ENCODE measurements at regions not wholly inside any gene's neighbourhood (a gene's known extent, or its start where the extent isn't known, plus 50 kb on each side); places are given as distances from the start of the nearest gene placed in this dataset.

- DNase-seq: no peak
These were observed 87.1 kb downstream of the ACKR3 start for GRCh38 chr2:236656721-236657120.

- no peak for DNase-seq
These were observed 87.6 kb downstream of the ACKR3 start for GRCh38 chr2:236657215-236657614.

GRCh38 chr2:236657801-236658200 is 88.2 kb downstream of the ACKR3 start:
- no peak for DNase-seq

GRCh38 chr2:236658974-236659757 is 89.5 kb downstream of the ACKR3 start:
- no peak for DNase-seq

DNA sequence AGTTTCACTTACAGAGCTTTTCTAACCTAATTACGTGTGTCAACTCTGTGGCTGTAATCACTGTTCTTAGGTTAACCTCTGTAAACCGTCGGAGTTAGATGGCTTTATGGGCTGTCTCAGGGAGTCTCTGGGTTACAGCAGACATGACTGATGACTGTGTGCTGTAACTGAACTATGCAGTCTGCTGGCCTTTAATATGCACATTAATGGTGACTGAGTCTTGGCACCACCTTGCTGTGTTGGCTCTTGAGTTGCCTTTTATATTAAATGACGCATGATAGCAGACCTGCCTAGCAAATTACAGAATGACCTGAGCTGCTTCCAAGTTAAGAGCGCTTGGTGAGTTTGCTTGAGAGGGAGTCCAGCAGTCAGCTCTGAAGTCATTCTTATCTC is 90.1 kb downstream of the ACKR3 start:
- DNase-seq: no peak

DNA sequence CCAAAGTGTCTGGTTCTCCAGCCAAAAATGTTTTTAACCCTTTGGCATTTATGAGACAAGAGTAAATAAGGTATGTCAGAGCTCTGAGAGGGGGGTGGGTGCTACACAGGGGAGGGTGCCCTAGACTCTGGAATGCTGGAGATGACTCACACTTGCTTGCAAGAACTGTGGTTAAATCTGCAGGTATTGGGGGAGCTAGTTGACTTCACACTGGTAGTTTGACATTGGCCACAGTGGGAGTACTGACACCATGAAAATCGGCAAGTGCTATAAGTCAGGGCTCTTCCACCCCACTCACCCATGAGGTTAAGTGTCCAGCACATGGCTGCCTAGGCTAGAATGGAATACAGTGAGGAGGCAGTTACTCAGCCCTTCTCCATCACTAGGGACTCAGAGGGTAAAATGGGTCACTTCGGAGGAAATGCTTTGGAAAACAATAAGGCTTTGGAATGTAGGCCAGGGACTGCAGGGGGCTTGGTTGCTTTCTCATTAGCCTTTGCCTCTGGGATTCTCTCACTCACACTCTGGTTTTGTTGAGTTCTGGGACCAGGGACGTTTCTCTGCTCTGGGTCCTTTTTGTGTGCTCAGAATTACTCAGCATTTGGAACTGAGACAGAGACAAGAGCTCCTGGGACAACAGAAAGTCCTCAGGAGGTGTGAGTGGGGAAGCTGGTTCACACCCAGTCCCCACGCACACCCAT is 91.6 kb downstream of the ACKR3 start:
- no peak for DNase-seq

DNA sequence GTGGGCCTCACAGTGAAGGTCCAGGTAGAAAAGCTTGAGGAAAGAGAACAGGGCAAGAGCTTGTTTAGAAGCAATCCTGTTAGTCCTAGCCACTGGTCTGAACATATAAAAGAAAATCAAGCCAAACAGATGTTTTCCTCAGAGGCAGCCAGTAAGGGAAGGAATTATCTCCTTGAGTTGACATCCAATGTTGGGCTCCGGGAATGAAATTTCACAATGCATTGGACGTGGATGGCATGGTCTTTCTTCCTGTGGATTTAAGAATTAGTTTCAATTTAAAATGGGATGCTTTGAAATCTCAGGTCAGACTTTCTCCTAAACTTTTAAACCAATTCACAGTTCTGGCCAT is 92.1 kb downstream of the ACKR3 start:
- no peak for DNase-seq

- DNase-seq: no peak
These were observed 92.9 kb downstream of the ACKR3 start for GRCh38 chr2:236662231-236663185.

DNA sequence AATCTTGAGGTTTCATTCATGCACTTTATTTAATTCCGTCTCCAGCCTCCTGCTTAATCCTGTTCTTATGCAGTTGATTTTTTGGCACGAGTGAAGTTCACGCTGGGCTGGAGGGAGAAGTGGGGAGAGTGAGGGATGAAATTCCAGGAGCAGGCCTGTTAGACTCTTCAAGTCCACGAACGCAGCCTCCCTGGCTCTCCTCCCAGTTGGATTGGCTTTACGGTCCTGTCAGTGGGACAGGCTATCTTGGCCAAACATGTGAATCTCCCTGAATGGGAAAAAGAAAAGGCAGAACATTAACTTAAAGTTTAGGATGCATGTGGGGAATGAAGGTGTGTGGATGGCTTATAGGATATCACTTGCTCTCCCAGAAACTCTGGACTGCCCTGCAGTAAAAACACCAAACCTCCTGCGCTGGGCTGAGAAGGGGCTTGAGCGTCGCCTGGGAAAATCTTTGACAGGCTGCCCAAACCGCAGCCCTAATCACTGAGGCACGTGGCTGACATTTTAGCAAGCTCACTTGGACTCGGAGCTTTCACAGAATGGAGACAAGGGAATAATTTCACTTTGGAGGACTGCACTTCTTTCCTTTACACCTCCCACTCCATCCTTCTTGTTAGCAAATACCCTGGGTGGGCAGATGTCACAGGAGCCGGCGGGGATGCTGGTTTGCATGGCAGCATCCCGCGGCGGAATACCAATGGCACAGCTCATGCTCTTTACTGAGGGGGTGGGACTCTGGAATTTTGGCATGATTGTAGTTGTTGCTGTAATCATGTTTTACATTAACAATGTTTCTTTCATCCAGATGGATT is 93.9 kb downstream of the ACKR3 start:
- DNase-seq: no peak

DNA sequence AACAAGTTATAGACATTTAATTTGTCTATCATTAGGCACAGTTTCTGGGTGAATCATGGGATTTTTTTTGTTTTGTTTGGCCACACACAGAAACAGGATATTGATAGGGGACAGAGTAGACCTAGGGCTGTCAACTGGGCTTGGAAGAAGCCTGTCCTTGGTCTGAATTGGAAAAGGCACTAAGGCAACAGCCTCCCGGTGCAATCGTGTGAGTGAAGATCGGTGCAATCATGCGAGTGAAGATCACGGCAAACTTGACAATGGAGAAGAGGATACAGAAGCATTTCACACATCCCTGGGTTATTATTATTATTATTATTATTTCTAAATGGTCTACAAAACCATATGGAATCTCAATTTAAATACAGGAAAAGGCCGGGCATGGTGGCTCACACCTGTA is 94.5 kb downstream of the ACKR3 start:
- DNase-seq: no peak

DNA sequence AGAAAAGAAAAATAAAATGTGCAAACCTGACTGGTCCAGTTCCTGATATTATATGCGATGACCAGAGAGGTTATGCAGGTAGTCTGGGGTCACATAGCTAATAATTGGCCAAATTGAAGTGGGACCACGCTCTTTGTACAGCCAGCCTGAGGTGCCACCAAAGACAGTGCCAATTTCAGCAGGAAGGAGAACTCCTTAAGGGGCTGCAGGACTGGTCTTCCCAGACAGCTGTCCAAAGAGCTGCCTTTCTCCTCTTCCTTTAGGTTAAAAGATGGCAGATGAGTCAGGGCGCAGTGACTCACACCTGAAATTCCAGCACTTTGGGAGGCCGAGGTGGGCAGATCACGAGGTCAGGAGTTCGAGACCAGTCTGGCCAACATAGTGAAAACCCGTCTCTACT is 95.5 kb downstream of the ACKR3 start:
- DNase-seq: no peak

DNA sequence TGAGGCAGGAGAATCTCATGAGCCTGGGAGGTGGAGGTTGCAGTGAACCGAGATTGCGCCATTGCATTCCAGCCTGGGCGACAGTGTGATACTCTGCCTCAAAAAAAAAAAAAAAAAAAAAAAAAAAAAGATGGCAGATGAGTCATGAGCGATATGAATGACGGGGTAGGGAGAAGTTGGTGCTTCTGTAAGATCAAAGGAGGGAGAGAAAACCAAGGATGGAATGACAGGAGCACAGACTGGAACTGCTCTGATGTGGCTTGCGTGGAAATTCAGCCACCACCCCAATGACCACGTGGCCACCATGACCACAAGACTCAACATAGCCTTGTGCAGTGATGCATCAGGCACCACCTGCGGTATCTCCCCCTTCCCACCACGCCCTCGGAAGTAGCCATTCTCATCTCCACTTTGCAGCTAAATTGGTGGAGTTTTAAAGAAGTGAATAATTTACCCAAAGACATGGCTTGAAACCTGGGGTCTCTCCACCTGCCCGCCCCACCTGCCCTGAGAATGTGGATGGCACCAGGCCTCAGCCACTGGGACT is 96.0 kb downstream of the ACKR3 start:
- no peak for DNase-seq

DNA sequence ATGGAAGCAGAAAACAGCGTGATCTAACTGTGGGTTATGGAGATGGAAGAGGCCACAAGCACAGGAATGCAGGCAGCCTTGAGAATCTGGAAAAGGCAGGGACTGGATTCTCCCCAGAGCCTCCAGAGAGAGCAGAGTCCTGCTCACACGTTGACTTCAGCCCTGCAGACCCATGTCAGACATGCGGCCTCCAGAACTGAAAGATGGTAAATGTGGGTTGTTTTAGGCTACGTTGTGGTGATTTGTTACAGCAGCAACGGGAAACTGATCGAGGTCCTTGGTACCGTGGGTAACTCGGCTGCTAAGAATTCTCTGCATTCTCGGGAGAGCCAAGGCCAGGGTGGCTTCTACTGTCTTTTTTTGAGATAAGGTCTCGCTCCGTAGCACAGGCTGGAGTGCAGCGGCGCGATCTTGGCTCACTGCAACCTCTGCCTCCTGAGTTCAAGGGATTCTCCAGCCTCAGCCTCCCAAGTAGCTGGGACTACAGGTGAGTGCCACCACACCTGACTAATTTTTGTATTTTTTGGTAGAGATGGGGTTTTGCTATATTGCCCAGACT is 97.1 kb downstream of the ACKR3 start:
- DNase-seq: no peak

DNA sequence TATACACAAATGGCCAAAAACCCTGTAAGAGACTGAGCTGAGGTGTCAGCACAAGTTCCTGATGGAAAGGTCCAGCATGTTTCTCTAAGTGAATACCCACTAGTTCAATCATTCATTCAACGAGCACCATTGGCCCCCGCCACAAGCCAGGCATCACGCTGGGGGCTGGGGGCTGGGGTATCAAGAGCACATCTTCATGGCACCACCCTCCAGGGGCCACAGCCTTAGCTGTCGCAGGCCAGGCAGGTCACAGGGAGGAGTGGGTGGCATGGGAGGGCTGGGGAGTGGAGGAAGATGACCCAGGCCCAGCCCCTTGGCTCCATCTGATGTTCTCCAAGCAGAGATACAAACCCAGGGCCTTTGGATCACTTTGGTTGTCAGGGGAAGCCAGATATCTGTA is 97.9 kb downstream of the ACKR3 start:
- no peak for DNase-seq

DNA sequence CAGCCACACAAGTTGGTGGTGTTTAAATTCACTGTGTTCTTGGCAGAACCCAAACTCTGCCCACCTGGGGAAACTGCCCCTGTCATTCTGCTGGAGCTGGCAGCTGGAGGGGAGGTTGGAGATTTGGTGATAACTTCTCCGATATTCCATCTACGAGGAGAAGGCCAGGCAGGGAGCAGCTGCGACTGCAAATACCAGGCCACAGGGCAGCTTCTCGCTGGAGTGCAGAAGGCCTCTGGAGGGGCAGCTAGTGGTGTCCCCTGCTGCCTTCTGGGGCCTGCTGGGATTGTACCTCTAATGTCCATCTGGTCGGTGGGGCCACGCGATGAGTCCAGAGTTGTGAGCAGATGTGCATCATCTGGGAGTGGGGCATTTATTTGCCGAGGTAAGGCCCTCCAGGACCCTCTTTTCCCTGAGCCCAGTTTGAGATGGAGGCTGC is 98.9 kb downstream of the ACKR3 start:
- no peak for DNase-seq

DNA sequence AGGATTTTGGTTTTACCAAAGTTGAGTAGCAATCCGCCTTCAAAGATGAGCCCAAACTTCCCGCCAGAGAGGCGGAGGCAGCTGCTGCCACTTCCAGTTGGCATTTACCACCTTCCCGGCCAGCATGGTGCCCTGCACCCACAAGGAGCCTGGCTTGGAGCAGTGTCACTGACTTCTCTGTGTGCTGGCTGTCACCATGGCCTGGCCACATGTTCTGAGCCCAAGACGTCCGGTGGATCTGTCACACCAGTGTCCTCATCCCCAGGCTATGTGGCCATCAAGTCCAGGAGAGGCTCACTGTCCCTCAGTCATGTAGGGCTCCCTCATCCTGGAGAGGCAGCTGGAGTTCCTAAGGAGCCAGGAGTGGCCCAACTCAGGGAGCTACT is 100.6 kb downstream of the ACKR3 start:
- DNase-seq: no peak

- no peak for DNase-seq
These were observed 102.4 kb downstream of the ACKR3 start for GRCh38 chr2:236671896-236672562.

DNA sequence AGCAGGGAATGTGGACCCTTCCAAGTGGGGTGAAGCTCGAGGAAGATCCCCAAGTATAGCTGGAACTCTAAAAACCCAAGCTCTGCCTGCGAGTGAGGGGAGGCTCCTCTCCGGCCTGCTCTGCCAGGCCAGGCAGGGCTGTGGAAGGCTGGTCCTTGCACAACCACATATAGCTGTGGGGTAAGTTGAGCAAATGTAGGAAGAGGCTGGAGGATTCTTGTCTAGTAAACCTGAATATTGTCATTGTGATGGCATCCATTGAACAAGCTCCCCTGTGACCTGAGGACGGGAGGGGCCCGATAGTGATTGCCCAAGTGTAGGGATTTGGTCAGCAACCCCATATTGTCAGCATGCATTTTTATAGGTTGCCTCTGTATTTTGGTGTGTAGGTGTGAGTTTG is 103.0 kb downstream of the ACKR3 start:
- no peak for DNase-seq

- DNase-seq: no peak
These were observed 103.6 kb downstream of the ACKR3 start for GRCh38 chr2:236673126-236673822.

DNA sequence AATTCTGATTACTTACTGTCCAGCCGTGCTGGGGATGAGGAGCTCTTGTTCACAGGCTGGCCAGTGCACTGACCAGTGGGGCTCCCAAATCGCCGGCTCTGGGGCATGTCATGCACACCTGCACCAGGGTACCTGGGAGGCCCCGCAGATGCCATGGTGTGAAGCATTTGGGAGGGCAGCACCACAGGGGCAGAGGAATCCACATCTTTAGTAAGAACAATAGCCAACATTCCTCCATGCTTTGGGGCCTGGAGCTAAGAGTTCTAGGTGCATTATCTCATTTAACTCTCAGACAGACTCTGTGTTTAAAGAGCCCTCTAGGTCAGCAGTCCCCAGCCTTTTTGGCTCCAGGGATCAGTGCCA is 104.2 kb downstream of the ACKR3 start:
- DNase-seq: no peak

DNA sequence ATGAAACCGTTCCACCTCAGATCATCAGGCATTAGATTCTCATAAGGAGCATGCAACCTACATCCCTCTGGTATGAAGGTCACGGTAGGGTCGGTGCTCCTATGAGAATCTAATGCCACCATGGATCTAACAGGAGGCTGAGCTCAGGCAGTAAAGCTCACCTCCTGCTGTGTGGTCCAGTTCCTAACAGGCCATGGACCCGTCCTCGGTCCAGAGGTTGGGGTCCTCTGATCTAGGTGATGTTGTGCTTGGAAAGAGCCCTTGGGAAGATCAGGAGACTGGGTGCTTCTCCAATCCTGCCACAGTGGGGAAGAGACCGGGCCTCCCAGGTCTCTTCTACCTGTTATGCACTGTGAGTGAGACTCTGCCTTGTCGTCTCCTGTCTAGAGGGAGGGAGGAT is 104.6 kb downstream of the ACKR3 start:
- no peak for DNase-seq
